NCI-H2107 treated with DMSO at 0.1 percent for 48 hours (cell line): ENCODE measurements at regions not wholly inside any gene's neighbourhood (a gene's known extent, or its start where the extent isn't known, plus 50 kb on each side); places are given as distances from the start of the nearest gene placed in this dataset.
A peak's percentile ranks its signal among the peaks of the same experiment; 100 is the strongest.

Experiments
- DNase-seq: peaks from one replicate; lab custom pipeline; 2025; ENCODE audit not compliant: unreplicated experiment; lab: John Stamatoyannopoulos, UW

GRCh38 chr1:63115527-63115926 is 206.8 kb upstream of the FOXD3 start:
- no peak for DNase-seq

DNA sequence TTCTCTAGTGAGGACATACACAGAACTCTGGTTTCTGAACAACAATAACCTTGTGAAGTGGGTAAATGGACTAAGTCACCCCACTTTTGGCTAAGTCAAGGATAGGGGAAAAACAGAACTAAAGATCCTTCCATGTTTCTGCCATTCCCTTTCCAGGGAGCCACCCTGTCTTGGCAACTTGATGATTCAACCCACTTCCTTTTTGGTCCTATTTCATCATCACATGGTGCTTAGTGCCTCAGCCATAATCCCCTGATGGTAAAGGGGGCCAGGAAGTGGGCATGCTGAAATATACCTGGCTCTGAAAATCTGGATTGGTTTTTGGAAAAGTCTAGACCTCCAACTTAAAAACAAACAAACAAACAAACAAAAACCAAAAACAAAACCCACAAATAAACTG is 206.4 kb upstream of the FOXD3 start:
- no peak for DNase-seq

DNA sequence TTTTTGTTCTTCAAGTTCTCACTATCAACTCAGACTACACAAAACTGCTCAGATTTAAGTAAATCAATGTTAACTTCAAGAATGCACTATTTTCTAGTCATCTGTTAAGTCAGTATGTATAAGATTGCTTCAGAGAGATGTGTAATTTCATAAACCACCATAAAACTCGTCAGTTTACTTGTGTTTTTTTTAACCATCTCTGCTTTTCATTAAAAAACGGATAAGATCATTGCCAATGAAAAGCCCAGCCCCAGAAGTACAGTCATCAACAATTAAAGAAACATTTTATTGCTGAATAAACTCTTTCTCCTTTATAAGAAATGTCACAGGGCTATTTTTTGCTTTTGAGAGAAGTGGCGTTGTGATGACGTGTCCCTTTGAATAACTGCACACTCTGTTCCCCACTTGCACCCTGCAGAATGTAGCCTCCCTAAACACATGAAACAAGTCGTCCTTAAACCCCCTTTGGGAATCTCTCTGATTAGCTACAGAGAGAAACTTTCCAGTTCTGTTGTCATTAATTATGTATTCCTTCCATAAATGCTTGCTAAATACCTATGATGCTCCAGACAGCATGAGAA is 202.7 kb upstream of the FOXD3 start:
- DNase-seq, result no peak

DNA sequence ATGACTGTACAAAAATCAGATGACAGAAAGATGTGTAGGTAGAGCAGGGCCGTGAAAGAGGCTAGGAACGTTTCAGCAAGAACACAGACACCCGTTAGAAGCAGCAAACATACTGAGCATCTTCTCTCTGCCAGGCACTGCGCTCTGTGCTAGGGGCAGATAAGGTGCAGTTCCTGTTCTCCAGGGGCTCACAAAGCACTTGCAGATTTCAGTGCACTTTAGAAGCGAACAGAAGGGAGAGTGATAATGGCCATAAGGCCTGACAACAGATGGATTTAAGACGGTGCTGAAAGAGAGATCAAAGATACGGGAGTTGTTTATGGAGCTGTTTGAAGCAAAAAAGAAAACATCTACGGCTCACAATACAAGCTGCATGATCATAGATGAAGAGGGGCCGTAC is 200.3 kb upstream of the FOXD3 start:
- no peak for DNase-seq

DNA sequence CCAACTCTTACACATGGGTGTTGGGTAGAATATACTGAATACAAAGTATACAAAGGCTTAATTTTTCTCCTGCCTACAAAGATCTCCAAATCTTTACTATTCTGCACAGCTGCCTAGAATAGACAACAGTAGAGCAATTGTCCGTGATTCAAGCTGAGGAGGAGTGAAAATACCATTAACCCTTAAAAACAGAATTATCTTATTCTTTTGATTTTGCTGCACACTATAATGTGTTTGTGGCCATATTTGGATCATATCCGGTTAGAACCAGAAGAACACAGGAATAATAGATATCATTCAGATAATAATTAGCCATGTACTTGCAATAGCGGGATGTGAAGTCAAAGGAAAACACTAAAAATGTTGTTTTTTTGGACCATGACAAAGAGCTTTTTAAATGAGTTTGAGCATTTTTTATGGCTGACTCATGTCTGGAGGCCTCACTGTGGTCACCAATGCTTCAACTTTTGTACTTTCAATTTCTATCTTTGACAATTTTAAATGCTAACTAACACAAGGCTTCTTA is 197.6 kb upstream of the FOXD3 start:
- no peak for DNase-seq

- DNase-seq, result no peak
Measured at GRCh38 chr1:63126104-63126503, 196.3 kb upstream of the FOXD3 start.

DNA sequence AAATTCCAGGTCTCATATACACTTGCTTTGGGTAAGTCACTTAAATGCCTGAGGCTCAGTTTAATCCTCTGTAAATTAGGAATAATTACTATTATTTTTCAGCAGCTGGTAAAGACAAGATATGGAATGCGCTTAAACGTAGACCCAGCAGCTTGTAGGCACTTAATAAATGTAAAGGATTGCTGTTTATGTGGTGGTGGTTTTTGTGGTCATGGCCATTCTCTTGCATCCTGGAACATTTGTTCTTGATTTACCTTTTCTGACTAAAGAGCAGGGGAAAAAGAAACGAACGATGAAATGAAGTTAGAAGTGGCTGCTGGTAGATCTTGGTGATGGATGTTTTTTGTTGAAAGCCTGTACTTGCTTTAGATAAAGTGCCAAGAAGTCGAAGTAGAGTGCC is 195.0 kb upstream of the FOXD3 start:
- DNase-seq, result no peak

GRCh38 chr1:63128556-63128955 is 193.8 kb upstream of the FOXD3 start:
- DNase-seq, result no peak

GRCh38 chr1:63129184-63129583 is 193.2 kb upstream of the FOXD3 start:
- no peak for DNase-seq

- DNase-seq, result no peak
Measured at GRCh38 chr1:63129855-63130254, 192.5 kb upstream of the FOXD3 start.

DNA sequence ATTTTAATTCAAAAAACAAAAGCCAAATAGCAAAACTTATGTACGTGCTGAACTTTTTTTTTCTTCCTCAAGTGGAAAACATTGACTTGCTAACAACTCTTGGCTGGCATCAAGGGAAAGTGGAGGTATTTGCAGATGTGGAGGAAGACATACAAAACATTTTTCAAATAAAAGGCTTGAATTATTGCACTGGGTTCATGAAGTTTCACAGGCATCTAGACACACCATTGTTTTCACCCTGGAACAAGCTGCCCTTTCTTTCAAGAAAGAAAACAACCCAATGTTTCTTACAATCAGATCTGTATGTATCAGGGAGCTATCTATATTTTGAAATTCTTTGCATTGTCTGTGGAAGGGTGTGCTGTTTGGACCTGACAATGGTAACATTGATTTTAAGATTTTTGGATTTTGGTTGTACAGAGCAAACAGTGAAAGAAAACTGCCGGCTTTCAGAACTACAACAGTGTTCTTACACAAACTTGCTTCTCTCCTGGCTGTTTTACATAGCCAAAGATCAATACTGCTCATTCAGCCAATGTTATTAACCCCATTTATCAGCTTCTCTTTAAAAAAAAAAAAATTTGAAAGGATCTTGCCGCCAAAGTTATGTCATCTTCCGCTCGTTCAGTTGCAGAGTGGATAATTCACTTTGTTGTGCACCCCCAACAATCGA is 187.7 kb upstream of the FOXD3 start:
- no peak for DNase-seq

DNA sequence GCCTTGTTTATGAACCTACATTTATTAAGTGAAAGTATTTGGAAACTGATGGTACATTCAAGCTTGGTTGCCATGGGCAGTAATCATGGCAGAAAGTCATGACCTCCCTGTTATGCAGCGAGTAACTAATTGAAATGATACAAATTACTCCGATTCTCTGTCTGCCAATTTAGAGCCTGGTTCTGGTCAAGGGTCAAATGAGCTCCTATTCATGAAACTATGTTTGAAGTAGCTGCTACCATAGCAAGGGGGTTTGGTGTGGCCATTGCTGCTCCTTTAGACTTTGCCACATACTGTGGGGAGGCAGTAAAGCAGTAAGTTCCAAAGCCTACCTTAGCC is 187.2 kb upstream of the FOXD3 start:
- no peak for DNase-seq

GRCh38 chr1:63135801-63136200 is 186.6 kb upstream of the FOXD3 start:
- DNase-seq, result no peak

GRCh38 chr1:63142001-63142400 is 180.4 kb upstream of the FOXD3 start:
- DNase-seq, result no peak

GRCh38 chr1:63143482-63143881 is 178.9 kb upstream of the FOXD3 start:
- DNase-seq, result no peak

DNA sequence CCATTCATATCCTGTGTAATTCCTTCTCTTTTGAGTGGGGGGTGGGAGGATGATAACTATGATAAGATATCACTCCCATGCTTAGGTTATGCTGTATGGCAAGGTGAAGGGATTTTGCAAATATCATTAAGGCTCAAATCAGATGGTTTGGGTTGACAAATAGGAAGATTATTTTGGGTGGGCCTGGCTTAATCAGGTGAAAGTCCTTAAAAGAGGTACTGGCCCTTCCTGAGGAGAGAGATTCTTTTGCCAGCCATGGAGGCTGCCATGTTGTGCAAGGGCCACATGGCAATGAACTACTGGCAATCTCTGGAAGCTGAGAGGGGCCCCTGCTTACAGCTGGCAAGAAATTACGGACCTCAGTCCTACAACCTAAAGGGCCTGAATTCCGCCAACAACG is 174.6 kb upstream of the FOXD3 start:
- no peak for DNase-seq

- peak; percentile 40 for DNase-seq
Measured at GRCh38 chr1:63148825-63149645, 173.3 kb upstream of the FOXD3 start.

GRCh38 chr1:63152572-63152971 is 169.8 kb upstream of the FOXD3 start:
- no peak for DNase-seq

- no peak for DNase-seq
Measured at GRCh38 chr1:63155437-63155836, 166.9 kb upstream of the FOXD3 start.

GRCh38 chr1:63157085-63157484 is 165.3 kb upstream of the FOXD3 start:
- no peak for DNase-seq

DNA sequence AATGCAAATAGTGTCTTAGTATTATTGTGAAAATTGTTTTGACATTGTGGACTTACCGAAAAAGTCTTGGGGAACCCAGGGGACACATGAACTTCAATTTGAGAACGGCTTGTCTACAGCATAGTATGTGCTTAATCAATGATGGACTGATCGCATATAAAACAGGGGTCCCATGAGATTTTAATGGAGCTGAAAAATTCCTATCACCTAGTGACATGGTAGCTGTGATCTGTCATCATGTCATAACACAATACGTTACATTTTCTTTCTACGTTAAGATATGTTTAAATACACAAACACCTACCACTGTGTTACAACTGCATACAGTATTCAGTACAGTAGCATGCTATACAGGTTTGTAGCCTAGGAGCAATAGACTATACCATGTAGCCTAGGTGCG is 153.3 kb upstream of the FOXD3 start:
- DNase-seq, result no peak

- DNase-seq, result peak; percentile 78
Measured at GRCh38 chr1:63173161-63173560, 149.2 kb upstream of the FOXD3 start.
